Coronary artery (tissue), 2 donors: ENCODE measurements at regions not wholly inside any gene's neighbourhood (a gene's known extent, or its start where the extent isn't known, plus 50 kb on each side); places are given as distances from the start of the nearest gene placed in this dataset.

ENCODE experiments used
- DNase-seq: peaks from one replicate; pipeline ENCODE4 v3.0.0-alpha.2; 2017; ENCODE audit warnings: low spot score
- H3K27ac ChIP-seq, 2 donors: fragments of 200-600 bp; sonication (generic); one replicate each; pipeline ENCODE4 v1.5.1; 2016 to 2019
- H3K4me3 ChIP-seq: fragments of 200-600 bp; sonication (generic); 2 replicates; pipeline ENCODE4 v1.5.1; 2016; ENCODE audit warnings: mild to moderate bottlenecking, moderate library complexity
- CTCF ChIP-seq: fragments of 200-600 bp; sonication (generic); IDR thresholded peaks from one replicate; pipeline ENCODE4 v1.5.1; 2019; ENCODE audit warnings: antibody characterized with exemption

GRCh38 chrX:110866421-110866820 lies 70.8 kb upstream of the CHRDL1 start:
- Histone ChIP-seq H3K4me3 (no peak overlapping the region), H3K27ac (no peak overlapping the region)
- no peak for DNase-seq
- TF ChIP-seq CTCF, result no peak

- DNase-seq, result no peak
- TF ChIP-seq CTCF, result no peak
- H3K4me3 ChIP-seq, result no peak overlapping the region
- no peak overlapping the region for H3K27ac ChIP-seq
Measured at GRCh38 chrX:110863883-110864282, 68.3 kb upstream of the CHRDL1 start.

GRCh38 chrX:110858565-110858964 lies 62.9 kb upstream of the CHRDL1 start:
- DNase-seq, result no peak
- TF ChIP-seq CTCF, result no peak
- Histone ChIP-seq H3K4me3 (no peak overlapping the region), H3K27ac (no peak overlapping the region)

DNA sequence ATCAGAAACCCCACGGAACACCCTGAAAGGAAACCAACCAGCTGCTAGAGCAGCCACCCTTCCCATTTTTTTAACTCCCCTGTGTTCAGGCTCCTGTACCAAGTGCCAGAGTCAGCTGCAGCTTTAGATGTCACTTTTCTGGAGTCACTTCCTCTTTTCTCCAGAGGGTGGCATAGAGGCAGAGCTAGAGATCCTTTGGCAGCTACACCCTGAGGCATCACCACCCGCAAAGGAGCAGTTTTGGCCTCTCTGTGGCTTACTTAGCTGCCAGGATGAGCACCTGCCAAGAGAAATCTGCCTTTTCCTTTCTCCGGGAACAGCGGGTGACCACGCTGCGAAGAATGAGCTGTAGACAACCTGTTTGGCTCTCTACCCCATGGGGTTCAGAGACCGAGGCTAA lies 58.0 kb upstream of the CHRDL1 start:
- DNase-seq, result no peak
- TF ChIP-seq CTCF, result no peak
- Histone ChIP-seq H3K27ac (no peak overlapping the region), H3K4me3 (no peak overlapping the region)

GRCh38 chrX:110852180-110852579 lies 56.6 kb upstream of the CHRDL1 start:
- no peak for DNase-seq

GRCh38 chrX:110851780-110852179 lies 56.2 kb upstream of the CHRDL1 start:
- H3K27ac ChIP-seq, result no peak overlapping the region
- DNase-seq, result no peak
- no peak for TF ChIP-seq CTCF
- H3K4me3 ChIP-seq, result no peak overlapping the region

More at GRCh38 chrX:110852180-110852579, 56.6 kb upstream of the CHRDL1 start:
- TF ChIP-seq CTCF, result no peak
- no peak overlapping the region for H3K27ac ChIP-seq
- H3K4me3 ChIP-seq, result no peak overlapping the region

DNA sequence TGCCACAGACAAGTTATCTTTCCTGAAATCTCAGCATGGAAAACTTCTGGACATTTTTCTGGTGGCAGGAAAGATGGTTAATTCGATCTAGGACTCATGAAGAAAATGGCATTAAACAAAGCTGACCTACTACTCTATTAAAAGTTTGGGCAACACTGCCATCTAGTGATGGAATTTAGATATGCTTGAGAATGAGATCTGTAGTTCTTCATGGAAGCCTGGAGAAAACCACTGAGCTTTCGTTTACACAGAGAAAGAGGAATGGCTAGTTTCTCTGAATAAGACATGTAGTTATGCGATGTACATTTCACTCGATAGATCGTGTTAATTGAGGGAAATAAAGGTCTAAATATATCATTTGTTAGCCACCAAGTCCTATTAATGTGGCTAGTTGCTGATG lies 51.7 kb upstream of the CHRDL1 start:
- TF ChIP-seq CTCF, result peak; percentile 50
- H3K4me3 ChIP-seq, result no peak overlapping the region
- no peak overlapping the region for H3K27ac ChIP-seq
- DNase-seq, result no peak
